ENCODE measurements at regions not wholly inside any gene's neighbourhood (a gene's known extent, or its start where the extent isn't known, plus 50 kb on each side); places are given as distances from the start of the nearest gene placed in this dataset.

GRCh38 chr2:220946552-220946951 lies 625.6 kb downstream of the EPHA4 start:
- TF ChIP-seq POLR2A (IDR thresholded peaks at IDR 0.05) (no peak), CTCF (IDR thresholded peaks at IDR 0.05) (no peak)
- intact Hi-C loops (cut with DNase I; ENCODE audit: low total_unique reads) = no loop called here

GRCh38 chr2:220948579-220948978 lies 623.5 kb downstream of the EPHA4 start:
- Histone ChIP-seq H3K4me3 (no peak overlapping the region), H3K27me3 (no peaks in the 10 kb centered on the region), H3K4me1 (no peaks in the 10 kb centered on the region), H3K36me3 (no peaks in the 10 kb centered on the region), H3K9me3 (no peaks in the 10 kb centered on the region), H3K27ac (no peak overlapping the region)
- no peak for DNase-seq
- intact Hi-C loops (cut with DNase I; ENCODE audit: low total_unique reads) = no loop called here
- TF ChIP-seq POLR2A (IDR thresholded peaks at IDR 0.05) (no peak), CTCF (IDR thresholded peaks at IDR 0.05) (no peak)

More at GRCh38 chr2:220946552-220946951, 625.6 kb downstream of the EPHA4 start:
- DNase-seq = no peak
- Histone ChIP-seq H3K36me3 (no peaks in the 10 kb centered on the region), H3K27me3 (no peaks in the 10 kb centered on the region), H3K4me1 (no peaks in the 10 kb centered on the region), H3K27ac (no peak overlapping the region), H3K9me3 (no peaks in the 10 kb centered on the region), H3K4me3 (no peak overlapping the region)

- H3K36me3 ChIP-seq = no peaks in the 10 kb centered on the region
- intact Hi-C loops (cut with DNase I; ENCODE audit: low total_unique reads) = no loop called here
- H3K27ac ChIP-seq = no peak overlapping the region
- TF ChIP-seq POLR2A (IDR thresholded peaks at IDR 0.05) (no peak), CTCF (IDR thresholded peaks at IDR 0.05) (no peak)
- H3K27me3 ChIP-seq = no peaks in the 10 kb centered on the region
- no peaks in the 10 kb centered on the region for H3K9me3 ChIP-seq
- no peak overlapping the region for H3K4me3 ChIP-seq
- no peaks in the 10 kb centered on the region for H3K4me1 ChIP-seq
- no peak for DNase-seq
These were observed 622.6 kb downstream of the EPHA4 start for GRCh38 chr2:220949466-220949865.

- no peak overlapping the region for H3K27ac ChIP-seq
- no peak for DNase-seq
- H3K36me3 ChIP-seq = no peaks in the 10 kb centered on the region
- no peaks in the 10 kb centered on the region for H3K9me3 ChIP-seq
- no peaks in the 10 kb centered on the region for H3K4me1 ChIP-seq
- intact Hi-C loops (cut with DNase I; ENCODE audit: low total_unique reads) = no loop called here
- no peak for TF ChIP-seq CTCF (IDR thresholded peaks at IDR 0.05)
- TF ChIP-seq POLR2A (IDR thresholded peaks at IDR 0.05) = no peak
- H3K4me3 ChIP-seq = no peak overlapping the region
- no peaks in the 10 kb centered on the region for H3K27me3 ChIP-seq
These were observed 616.3 kb downstream of the EPHA4 start for GRCh38 chr2:220955776-220956175.

- H3K27ac ChIP-seq = no peak overlapping the region
- no peaks in the 10 kb centered on the region for H3K27me3 ChIP-seq
- no peaks in the 10 kb centered on the region for H3K9me3 ChIP-seq
- H3K36me3 ChIP-seq = no peaks in the 10 kb centered on the region
- TF ChIP-seq CTCF (IDR thresholded peaks at IDR 0.05) (no peak), POLR2A (IDR thresholded peaks at IDR 0.05) (no peak)
- H3K4me1 ChIP-seq = no peaks in the 10 kb centered on the region
- no peak for DNase-seq
- intact Hi-C loops (cut with DNase I; ENCODE audit: low total_unique reads) = no loop called here
- no peak overlapping the region for H3K4me3 ChIP-seq
These were observed 615.7 kb downstream of the EPHA4 start for GRCh38 chr2:220956429-220956828.
